ENCODE measurements at regions not wholly inside any gene's neighbourhood (a gene's known extent, or its start where the extent isn't known, plus 50 kb on each side); places are given as distances from the start of the nearest gene placed in this dataset.

DNA sequence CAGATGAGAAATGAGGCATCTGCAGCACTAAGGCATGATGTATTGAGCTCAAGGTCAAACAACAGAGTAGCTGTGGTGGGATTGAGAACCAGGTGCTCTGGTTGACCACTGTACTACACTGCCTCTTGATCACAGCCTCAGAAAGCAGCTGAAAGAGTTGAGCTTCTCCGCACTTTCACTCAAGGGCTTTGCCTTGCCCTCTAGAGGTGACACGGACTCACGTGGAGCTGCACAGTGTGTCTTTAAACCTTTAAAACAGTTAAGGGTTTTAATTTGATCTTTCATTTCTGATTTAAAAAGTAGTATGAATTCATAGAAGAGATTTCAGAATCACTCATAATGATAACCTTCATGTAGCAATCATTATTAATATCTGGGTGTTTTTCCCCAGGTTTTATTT is 132.5 kb downstream of the RWDD3 start:
- Histone ChIP-seq H3K36me3 (ENCODE audit: control insufficient read depth in 2 of 2, insufficient read depth in 2 of 2, low read length in 1 of 2) (no peaks in the 10 kb centered on the region), H3K9me3 (ENCODE audit: control insufficient read depth in 2 of 2, insufficient read depth in 1 of 2, low read depth in 1 of 2, low read length in 1 of 2) (no peaks in the 10 kb centered on the region), H3K27ac (ENCODE audit: low read depth in 2 of 2, low read length in 1 of 2) (no peak overlapping the region), H3K4me1 (ENCODE audit: control insufficient read depth in 2 of 2, insufficient read depth in 2 of 2, low read length in 1 of 2) (no peaks in the 10 kb centered on the region), H3K4me3 (ENCODE audit: low read depth in 1 of 2, low read length in 2 of 2) (no peak overlapping the region), H3K27me3 (ENCODE audit: control insufficient read depth in 1 of 2, insufficient read depth in 2 of 2, low read length in 2 of 2) (peaks cover 0 to 3% of the 10 kb centered on the region in 2 donors)
- WGBS, 2 donors = 81 to 88% methylated on average over 3 of the region's 3 CpGs

- H3K27ac ChIP-seq (ENCODE audit: low read depth in 2 of 2, low read length in 1 of 2) = no peak overlapping the region
- no peaks in the 10 kb centered on the region for H3K36me3 ChIP-seq (ENCODE audit: control insufficient read depth in 2 of 2, insufficient read depth in 2 of 2, low read length in 1 of 2)
- H3K27me3 ChIP-seq (ENCODE audit: control insufficient read depth in 1 of 2, insufficient read depth in 2 of 2, low read length in 2 of 2) = peaks cover 0 to 3% of the 10 kb centered on the region in 2 donors
- no peak overlapping the region for H3K4me3 ChIP-seq (ENCODE audit: low read depth in 1 of 2, low read length in 2 of 2)
- H3K9me3 ChIP-seq (ENCODE audit: control insufficient read depth in 2 of 2, insufficient read depth in 1 of 2, low read depth in 1 of 2, low read length in 1 of 2) = no peaks in the 10 kb centered on the region
- WGBS, 2 donors = 40 to 50% methylated on average over 4 of the region's 4 CpGs
- no peaks in the 10 kb centered on the region for H3K4me1 ChIP-seq (ENCODE audit: control insufficient read depth in 2 of 2, insufficient read depth in 2 of 2, low read length in 1 of 2)
These were observed 134.2 kb downstream of the RWDD3 start for GRCh38 chr1:95368178-95368577.

GRCh38 chr1:95369985-95370690 is 136.1 kb downstream of the RWDD3 start:
- H3K27me3 ChIP-seq (ENCODE audit: control insufficient read depth in 1 of 2, insufficient read depth in 2 of 2, low read length in 2 of 2) = peaks cover 0 to 3% of the 10 kb centered on the region in 2 donors
- H3K27ac ChIP-seq (ENCODE audit: low read depth in 2 of 2, low read length in 1 of 2) = no peak overlapping the region
- no peaks in the 10 kb centered on the region for H3K9me3 ChIP-seq (ENCODE audit: control insufficient read depth in 2 of 2, insufficient read depth in 1 of 2, low read depth in 1 of 2, low read length in 1 of 2)
- H3K4me3 ChIP-seq (ENCODE audit: low read depth in 1 of 2, low read length in 2 of 2) = no peak overlapping the region
- H3K36me3 ChIP-seq (ENCODE audit: control insufficient read depth in 2 of 2, insufficient read depth in 2 of 2, low read length in 1 of 2) = no peaks in the 10 kb centered on the region
- 61 to 64% methylated on average over 7 of the region's 7 CpGs for WGBS, 2 donors
- no peaks in the 10 kb centered on the region for H3K4me1 ChIP-seq (ENCODE audit: control insufficient read depth in 2 of 2, insufficient read depth in 2 of 2, low read length in 1 of 2)

GRCh38 chr1:95370691-95371562 is 136.9 kb downstream of the RWDD3 start:
- Histone ChIP-seq H3K27me3 (ENCODE audit: control insufficient read depth in 1 of 2, insufficient read depth in 2 of 2, low read length in 2 of 2) (peaks cover 0 to 3% of the 10 kb centered on the region in 2 donors), H3K9me3 (ENCODE audit: control insufficient read depth in 2 of 2, insufficient read depth in 1 of 2, low read depth in 1 of 2, low read length in 1 of 2) (no peaks in the 10 kb centered on the region), H3K4me1 (ENCODE audit: control insufficient read depth in 2 of 2, insufficient read depth in 2 of 2, low read length in 1 of 2) (no peaks in the 10 kb centered on the region), H3K36me3 (ENCODE audit: control insufficient read depth in 2 of 2, insufficient read depth in 2 of 2, low read length in 1 of 2) (no peaks in the 10 kb centered on the region), H3K4me3 (ENCODE audit: low read depth in 1 of 2, low read length in 2 of 2) (no peak overlapping the region), H3K27ac (ENCODE audit: low read depth in 2 of 2, low read length in 1 of 2) (no peak overlapping the region)
- WGBS, 2 donors = 53 to 63% methylated on average over 13 of the region's 13 CpGs

- Histone ChIP-seq H3K9me3 (ENCODE audit: control insufficient read depth in 2 of 2, insufficient read depth in 1 of 2, low read depth in 1 of 2, low read length in 1 of 2) (no peaks in the 10 kb centered on the region), H3K4me3 (ENCODE audit: low read depth in 1 of 2, low read length in 2 of 2) (no peak overlapping the region), H3K27me3 (ENCODE audit: control insufficient read depth in 1 of 2, insufficient read depth in 2 of 2, low read length in 2 of 2) (peaks cover 0 to 3% of the 10 kb centered on the region in 2 donors), H3K27ac (ENCODE audit: low read depth in 2 of 2, low read length in 1 of 2) (no peak overlapping the region), H3K4me1 (ENCODE audit: control insufficient read depth in 2 of 2, insufficient read depth in 2 of 2, low read length in 1 of 2) (no peaks in the 10 kb centered on the region), H3K36me3 (ENCODE audit: control insufficient read depth in 2 of 2, insufficient read depth in 2 of 2, low read length in 1 of 2) (no peaks in the 10 kb centered on the region)
- WGBS, 2 donors = 72 to 76% methylated on average over 12 of the region's 12 CpGs
These were observed 137.8 kb downstream of the RWDD3 start for GRCh38 chr1:95371666-95372282.

DNA sequence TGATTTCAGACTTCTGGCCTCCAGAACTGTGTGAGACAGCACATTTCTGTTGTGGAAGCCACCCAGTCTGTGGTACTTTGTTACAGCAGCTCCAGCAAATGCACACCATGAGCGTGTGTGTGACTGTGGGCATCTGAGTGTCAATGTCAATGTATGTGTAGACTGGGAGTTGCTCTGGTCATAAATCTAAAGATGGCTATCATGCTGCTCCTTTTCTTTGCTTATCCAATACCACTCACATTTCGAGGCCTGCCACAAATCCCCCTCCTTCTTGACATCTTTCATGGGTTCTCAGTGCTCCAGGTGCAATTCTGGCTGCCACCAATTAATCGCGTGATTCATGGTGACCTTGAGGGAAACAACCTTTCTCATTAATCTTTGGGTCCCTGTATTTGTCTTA is 141.2 kb downstream of the RWDD3 start:
- Histone ChIP-seq H3K27me3 (ENCODE audit: control insufficient read depth in 1 of 2, insufficient read depth in 2 of 2, low read length in 2 of 2) (no peaks in the 10 kb centered on the region), H3K27ac (ENCODE audit: low read depth in 2 of 2, low read length in 1 of 2) (no peak overlapping the region), H3K9me3 (ENCODE audit: control insufficient read depth in 2 of 2, insufficient read depth in 1 of 2, low read depth in 1 of 2, low read length in 1 of 2) (no peaks in the 10 kb centered on the region), H3K36me3 (ENCODE audit: control insufficient read depth in 2 of 2, insufficient read depth in 2 of 2, low read length in 1 of 2) (no peaks in the 10 kb centered on the region), H3K4me1 (ENCODE audit: control insufficient read depth in 2 of 2, insufficient read depth in 2 of 2, low read length in 1 of 2) (no peaks in the 10 kb centered on the region), H3K4me3 (ENCODE audit: low read depth in 1 of 2, low read length in 2 of 2) (no peak overlapping the region)
- WGBS, 2 donors = 72 to 73% methylated on average over 4 of the region's 4 CpGs

DNA sequence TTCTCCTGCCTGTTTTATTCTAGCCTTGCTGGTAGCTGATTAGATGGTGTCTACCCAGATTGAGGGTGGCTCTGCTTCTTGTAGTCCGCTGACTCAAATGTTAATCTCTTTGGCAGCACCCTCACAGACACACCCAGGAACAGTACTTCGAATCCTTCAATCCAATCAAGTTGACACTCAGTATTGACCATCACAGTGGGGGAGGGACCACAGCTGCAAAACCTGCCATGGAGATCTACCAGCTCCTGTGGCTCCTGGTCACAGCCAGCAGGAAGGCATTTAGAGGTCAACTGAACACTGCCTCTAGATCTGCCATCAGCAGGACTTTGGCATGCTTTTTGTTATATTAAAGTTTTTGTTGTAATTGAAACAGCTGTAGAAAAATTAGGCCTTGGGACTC is 146.9 kb downstream of the RWDD3 start:
- Histone ChIP-seq H3K36me3 (ENCODE audit: control insufficient read depth in 2 of 2, insufficient read depth in 2 of 2, low read length in 1 of 2) (no peaks in the 10 kb centered on the region), H3K27me3 (ENCODE audit: control insufficient read depth in 1 of 2, insufficient read depth in 2 of 2, low read length in 2 of 2) (no peaks in the 10 kb centered on the region), H3K4me3 (ENCODE audit: low read depth in 1 of 2, low read length in 2 of 2) (no peak overlapping the region), H3K4me1 (ENCODE audit: control insufficient read depth in 2 of 2, insufficient read depth in 2 of 2, low read length in 1 of 2) (no peaks in the 10 kb centered on the region), H3K27ac (ENCODE audit: low read depth in 2 of 2, low read length in 1 of 2) (no peak overlapping the region), H3K9me3 (ENCODE audit: control insufficient read depth in 2 of 2, insufficient read depth in 1 of 2, low read depth in 1 of 2, low read length in 1 of 2) (no peaks in the 10 kb centered on the region)
- WGBS, 2 donors = 50 to 64% methylated on average over 2 of the region's 2 CpGs

DNA sequence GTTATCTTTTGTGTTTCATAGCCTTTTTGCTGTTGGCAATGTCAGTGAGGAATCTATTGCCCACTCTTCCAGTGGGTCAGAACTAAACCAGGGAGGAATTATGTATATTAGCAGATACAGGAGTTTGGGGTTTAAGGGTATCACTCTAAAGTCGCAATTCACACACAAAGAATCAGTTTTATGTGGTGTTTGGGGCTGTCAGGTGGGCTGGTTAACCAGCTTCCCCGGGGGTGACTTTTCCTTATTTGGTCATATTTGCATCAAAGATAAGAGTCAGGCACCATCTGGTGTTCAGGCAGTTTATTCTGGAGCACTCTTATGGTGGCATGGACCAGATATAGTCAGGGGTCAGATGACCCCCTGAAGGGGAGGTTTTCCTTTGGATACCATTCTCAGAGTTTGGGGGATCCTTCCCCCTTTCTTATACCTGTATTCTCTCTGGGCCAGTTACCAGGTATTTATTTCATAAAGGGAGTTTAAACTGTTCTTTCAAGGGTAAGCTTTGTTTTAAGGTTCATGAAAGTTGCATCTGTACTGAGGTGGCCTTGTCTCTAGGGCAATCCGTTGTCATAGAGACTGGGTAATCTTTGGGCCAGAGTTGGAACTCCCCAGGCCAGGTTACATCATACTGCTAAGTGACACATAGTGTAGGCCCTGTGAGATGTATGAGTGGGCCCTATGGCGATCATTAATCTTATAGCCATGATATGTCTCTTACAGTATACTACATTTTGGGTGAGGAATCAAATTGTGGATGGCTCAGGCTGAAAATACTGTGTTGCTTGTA is 148.2 kb downstream of the RWDD3 start:
- Histone ChIP-seq H3K4me1 (ENCODE audit: control insufficient read depth in 2 of 2, insufficient read depth in 2 of 2, low read length in 1 of 2) (no peaks in the 10 kb centered on the region), H3K9me3 (ENCODE audit: control insufficient read depth in 2 of 2, insufficient read depth in 1 of 2, low read depth in 1 of 2, low read length in 1 of 2) (no peaks in the 10 kb centered on the region), H3K4me3 (ENCODE audit: low read depth in 1 of 2, low read length in 2 of 2) (no peak overlapping the region), H3K27ac (ENCODE audit: low read depth in 2 of 2, low read length in 1 of 2) (no peak overlapping the region), H3K36me3 (ENCODE audit: control insufficient read depth in 2 of 2, insufficient read depth in 2 of 2, low read length in 1 of 2) (no peaks in the 10 kb centered on the region), H3K27me3 (ENCODE audit: control insufficient read depth in 1 of 2, insufficient read depth in 2 of 2, low read length in 2 of 2) (no peaks in the 10 kb centered on the region)
- 64 to 72% methylated on average over 4 of the region's 4 CpGs for WGBS, 2 donors

- Histone ChIP-seq H3K4me1 (ENCODE audit: control insufficient read depth in 2 of 2, insufficient read depth in 2 of 2, low read length in 1 of 2) (no peaks in the 10 kb centered on the region), H3K27ac (ENCODE audit: low read depth in 2 of 2, low read length in 1 of 2) (no peak overlapping the region), H3K4me3 (ENCODE audit: low read depth in 1 of 2, low read length in 2 of 2) (no peak overlapping the region), H3K27me3 (ENCODE audit: control insufficient read depth in 1 of 2, insufficient read depth in 2 of 2, low read length in 2 of 2) (no peaks in the 10 kb centered on the region), H3K36me3 (ENCODE audit: control insufficient read depth in 2 of 2, insufficient read depth in 2 of 2, low read length in 1 of 2) (no peaks in the 10 kb centered on the region), H3K9me3 (ENCODE audit: control insufficient read depth in 2 of 2, insufficient read depth in 1 of 2, low read depth in 1 of 2, low read length in 1 of 2) (no peaks in the 10 kb centered on the region)
- 69 to 71% methylated on average over 5 of the region's 5 CpGs for WGBS, 2 donors
These were observed 149.1 kb downstream of the RWDD3 start for GRCh38 chr1:95383111-95383510.

Measured in esophagus (tissue), 2 donors.